PC-3 (cell line): ENCODE measurements at regions not wholly inside any gene's neighbourhood (a gene's known extent, or its start where the extent isn't known, plus 50 kb on each side); places are given as distances from the start of the nearest gene placed in this dataset.

Experiments
- EZH2 ChIP-seq: fragments of 300-600 bp; sonication (generic); IDR thresholded peaks from one replicate; pipeline ENCODE4 v1.6.1; 2017; ENCODE audit warnings: antibody characterized with exemption, mild to moderate bottlenecking, low read length; ENCODE audit not compliant: unreplicated experiment
- TF ChIP-seq, protein P1 (sequence below): fragments of 300-600 bp; sonication (generic); conservative IDR thresholded peaks from 2 replicates; pipeline ENCODE4 v1.5.1; 2017; ENCODE audit warnings: antibody characterized with exemption, low read depth, mild to moderate bottlenecking, low read length

DNA sequence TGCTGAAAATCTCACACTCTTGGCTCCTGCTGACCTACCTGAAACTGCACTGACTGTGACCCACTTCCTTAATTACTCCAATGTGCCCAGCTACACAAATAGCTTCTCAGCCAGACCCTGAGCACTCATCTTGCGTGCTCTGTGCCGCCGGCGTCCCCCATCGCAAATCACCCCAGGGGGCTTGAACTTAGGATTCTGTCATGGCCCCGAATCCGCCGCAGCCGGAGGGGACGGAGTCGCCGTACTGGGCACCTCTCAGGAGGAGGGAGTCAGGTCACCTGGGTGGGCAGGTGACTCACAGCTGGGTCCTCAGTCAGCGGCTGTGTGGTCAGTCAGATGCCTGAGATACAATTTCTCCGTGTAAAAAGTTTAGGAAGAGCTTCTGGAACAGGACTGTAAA is 804.9 kb upstream of the SALL3 start:
- TF ChIP-seq, protein P1, sequence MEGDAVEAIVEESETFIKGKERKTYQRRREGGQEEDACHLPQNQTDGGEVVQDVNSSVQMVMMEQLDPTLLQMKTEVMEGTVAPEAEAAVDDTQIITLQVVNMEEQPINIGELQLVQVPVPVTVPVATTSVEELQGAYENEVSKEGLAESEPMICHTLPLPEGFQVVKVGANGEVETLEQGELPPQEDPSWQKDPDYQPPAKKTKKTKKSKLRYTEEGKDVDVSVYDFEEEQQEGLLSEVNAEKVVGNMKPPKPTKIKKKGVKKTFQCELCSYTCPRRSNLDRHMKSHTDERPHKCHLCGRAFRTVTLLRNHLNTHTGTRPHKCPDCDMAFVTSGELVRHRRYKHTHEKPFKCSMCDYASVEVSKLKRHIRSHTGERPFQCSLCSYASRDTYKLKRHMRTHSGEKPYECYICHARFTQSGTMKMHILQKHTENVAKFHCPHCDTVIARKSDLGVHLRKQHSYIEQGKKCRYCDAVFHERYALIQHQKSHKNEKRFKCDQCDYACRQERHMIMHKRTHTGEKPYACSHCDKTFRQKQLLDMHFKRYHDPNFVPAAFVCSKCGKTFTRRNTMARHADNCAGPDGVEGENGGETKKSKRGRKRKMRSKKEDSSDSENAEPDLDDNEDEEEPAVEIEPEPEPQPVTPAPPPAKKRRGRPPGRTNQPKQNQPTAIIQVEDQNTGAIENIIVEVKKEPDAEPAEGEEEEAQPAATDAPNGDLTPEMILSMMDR, result no peak
- TF ChIP-seq EZH2, result no peak
